Ascending aorta (tissue), 2 donors: ENCODE measurements at regions not wholly inside any gene's neighbourhood (a gene's known extent, or its start where the extent isn't known, plus 50 kb on each side); places are given as distances from the start of the nearest gene placed in this dataset.

Experiments
- DNase-seq, 2 donors: peaks; one replicate each; pipeline ENCODE4 v3.0.0-alpha.2; 2019; ENCODE audit warnings: low spot score in 2 of 2
- H3K27ac ChIP-seq, 2 donors: fragments of 200-600 bp; sonication (generic); one replicate each; pipeline ENCODE4 v1.5.1; 2016 to 2017; ENCODE audit warnings: mild to moderate bottlenecking in 1 of 2
- H3K27me3 ChIP-seq: fragments of 200-600 bp; sonication (generic); one replicate; pipeline ENCODE4 v1.5.1; 2017
- H3K36me3 ChIP-seq, 2 donors: fragments of 200-600 bp; sonication (generic); one replicate each; pipeline ENCODE4 v1.5.1; 2016
- H3K4me1 ChIP-seq, 2 donors: fragments of 200-600 bp; sonication (generic); one replicate each; pipeline ENCODE4 v1.5.1; 2016 to 2017; ENCODE audit warnings: mild to moderate bottlenecking in 1 of 2
- H3K4me3 ChIP-seq, 2 donors: fragments of 200-600 bp; sonication (generic); one replicate each; pipeline ENCODE4 v1.5.1; 2016 to 2017; ENCODE audit warnings: mild to moderate bottlenecking in 1 of 2
- H3K9me3 ChIP-seq, 2 donors: fragments of 200-600 bp; sonication (generic); one replicate each; pipeline ENCODE4 v1.5.1; 2016
- intact Hi-C: fragments of 100-400 bp; cut with DNase I; formaldehyde crosslinking; loops from one replicate; pipeline ENCODE4 v1.15.1; 2023
- TF ChIP-seq, protein P1 (sequence below), 3 experiments: fragments of 200-600 bp in 2 of 3; fragments of 450-650 bp in 1 of 3; sonication (generic) in 2 of 3; IDR thresholded peaks; one replicate each; pipeline ENCODE4 v1.5.1; 2016 to 2019; ENCODE audit warnings: antibody characterized with exemption in 3 of 3, mild to moderate bottlenecking in 1 of 3, moderate library complexity in 1 of 3

DNA sequence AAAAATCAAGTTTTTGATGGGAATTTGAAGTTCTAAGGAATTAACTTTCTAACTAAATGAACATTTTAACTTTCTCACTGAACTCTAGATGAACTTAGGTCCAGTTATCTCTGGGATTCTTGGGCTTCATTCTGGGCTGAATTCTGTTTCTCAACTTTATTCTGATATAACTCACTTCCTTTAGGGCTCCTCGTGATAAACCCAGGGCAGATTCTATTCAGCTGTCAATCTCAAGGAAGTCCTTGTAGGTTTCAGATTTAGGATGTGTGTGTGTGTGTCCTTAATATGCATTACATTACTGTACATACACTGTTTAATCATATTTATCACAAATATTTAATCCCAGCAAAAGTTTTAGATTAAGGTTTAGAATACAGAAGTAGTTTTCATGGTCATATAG lies 344.3 kb downstream of the GATA3 start:
- Histone ChIP-seq H3K4me3 (no peak overlapping the region), H3K27ac (no peak overlapping the region), H3K4me1 (no peaks in the 10 kb centered on the region), H3K27me3 (no peaks in the 10 kb centered on the region), H3K9me3 (no peaks in the 10 kb centered on the region), H3K36me3 (no peaks in the 10 kb centered on the region)
- TF ChIP-seq, protein P1, sequence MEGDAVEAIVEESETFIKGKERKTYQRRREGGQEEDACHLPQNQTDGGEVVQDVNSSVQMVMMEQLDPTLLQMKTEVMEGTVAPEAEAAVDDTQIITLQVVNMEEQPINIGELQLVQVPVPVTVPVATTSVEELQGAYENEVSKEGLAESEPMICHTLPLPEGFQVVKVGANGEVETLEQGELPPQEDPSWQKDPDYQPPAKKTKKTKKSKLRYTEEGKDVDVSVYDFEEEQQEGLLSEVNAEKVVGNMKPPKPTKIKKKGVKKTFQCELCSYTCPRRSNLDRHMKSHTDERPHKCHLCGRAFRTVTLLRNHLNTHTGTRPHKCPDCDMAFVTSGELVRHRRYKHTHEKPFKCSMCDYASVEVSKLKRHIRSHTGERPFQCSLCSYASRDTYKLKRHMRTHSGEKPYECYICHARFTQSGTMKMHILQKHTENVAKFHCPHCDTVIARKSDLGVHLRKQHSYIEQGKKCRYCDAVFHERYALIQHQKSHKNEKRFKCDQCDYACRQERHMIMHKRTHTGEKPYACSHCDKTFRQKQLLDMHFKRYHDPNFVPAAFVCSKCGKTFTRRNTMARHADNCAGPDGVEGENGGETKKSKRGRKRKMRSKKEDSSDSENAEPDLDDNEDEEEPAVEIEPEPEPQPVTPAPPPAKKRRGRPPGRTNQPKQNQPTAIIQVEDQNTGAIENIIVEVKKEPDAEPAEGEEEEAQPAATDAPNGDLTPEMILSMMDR (IDR thresholded peaks at IDR 0.05): no peak
- DNase-seq: no peak
- intact Hi-C loops: no loop called here

DNA sequence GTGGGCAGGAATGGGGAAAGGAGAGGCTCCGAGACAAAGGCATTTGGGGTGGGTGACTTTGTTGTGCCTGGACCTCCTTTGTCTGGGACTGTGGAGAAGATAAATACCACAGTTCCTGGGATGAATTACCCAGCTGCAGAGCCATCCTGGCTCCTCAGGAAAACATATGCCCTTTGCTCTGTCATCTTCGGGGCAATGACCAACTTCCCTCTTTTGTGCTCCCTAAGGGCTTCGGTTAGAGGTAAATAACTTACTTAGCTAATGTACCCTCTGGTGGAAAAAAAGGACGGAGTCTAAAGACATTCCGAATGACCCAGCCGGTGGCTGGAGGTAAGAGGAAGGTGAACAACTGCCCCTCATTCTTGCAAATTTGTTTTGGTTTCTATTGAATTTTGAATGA lies 345.7 kb downstream of the GATA3 start:
- TF ChIP-seq, protein P1 (IDR thresholded peaks at IDR 0.05): no peak
- intact Hi-C loops: no loop called here
- no peaks in the 10 kb centered on the region for H3K36me3 ChIP-seq
- H3K4me3 ChIP-seq: no peak overlapping the region
- H3K27ac ChIP-seq: no peak overlapping the region
- H3K4me1 ChIP-seq: no peaks in the 10 kb centered on the region
- no peaks in the 10 kb centered on the region for H3K27me3 ChIP-seq
- no peaks in the 10 kb centered on the region for H3K9me3 ChIP-seq
- no peak for DNase-seq

DNA sequence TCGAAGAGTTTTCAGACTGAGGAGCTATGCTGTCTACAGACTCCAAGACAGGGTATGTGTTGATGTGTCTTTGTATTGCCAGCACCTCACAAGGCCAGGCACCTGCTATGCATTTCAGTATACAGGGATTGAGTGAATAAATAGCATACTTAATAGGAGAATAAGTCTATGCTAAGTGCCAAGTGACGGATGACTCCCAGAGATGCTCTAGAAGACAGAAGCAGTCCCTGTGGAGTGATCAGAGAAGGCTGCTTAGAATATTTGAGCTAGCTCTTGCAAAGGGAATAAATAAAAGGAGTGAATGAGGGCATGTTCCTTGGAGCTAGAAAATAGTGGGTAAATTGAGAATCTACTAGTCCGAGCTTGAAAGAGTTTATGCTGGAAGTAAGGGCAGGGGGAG lies 346.4 kb downstream of the GATA3 start:
- Histone ChIP-seq H3K4me3 (no peak overlapping the region), H3K4me1 (no peaks in the 10 kb centered on the region), H3K36me3 (no peaks in the 10 kb centered on the region), H3K27me3 (no peaks in the 10 kb centered on the region), H3K9me3 (no peaks in the 10 kb centered on the region), H3K27ac (no peak overlapping the region)
- intact Hi-C loops: no loop called here
- no peak for DNase-seq
- TF ChIP-seq, protein P1 (IDR thresholded peaks at IDR 0.05): no peak

DNA sequence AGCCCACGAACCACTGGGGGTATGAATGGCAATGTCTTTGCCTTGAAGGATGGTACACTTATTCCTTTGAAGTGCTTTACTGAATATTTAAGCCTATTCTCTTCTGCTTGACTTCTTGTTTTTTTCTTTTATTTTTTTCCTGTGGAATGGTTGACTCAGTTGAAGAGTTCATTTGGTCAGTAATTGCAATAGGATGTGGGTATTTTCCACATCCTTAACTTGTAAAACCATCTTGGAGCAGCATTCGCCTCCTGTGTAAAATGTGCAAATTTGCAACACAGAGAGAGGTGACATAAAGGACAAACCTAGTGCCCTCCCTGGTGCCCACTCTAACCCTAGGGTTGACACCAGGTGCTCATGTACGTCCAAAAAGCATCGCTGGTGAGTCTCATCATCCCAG lies 347.0 kb downstream of the GATA3 start:
- H3K4me1 ChIP-seq: no peaks in the 10 kb centered on the region
- no peak overlapping the region for H3K4me3 ChIP-seq
- no peak overlapping the region for H3K27ac ChIP-seq
- TF ChIP-seq, protein P1 (IDR thresholded peaks at IDR 0.05): no peak
- intact Hi-C loops: no loop called here
- DNase-seq: no peak
- H3K27me3 ChIP-seq: no peaks in the 10 kb centered on the region
- no peaks in the 10 kb centered on the region for H3K36me3 ChIP-seq
- no peaks in the 10 kb centered on the region for H3K9me3 ChIP-seq

DNA sequence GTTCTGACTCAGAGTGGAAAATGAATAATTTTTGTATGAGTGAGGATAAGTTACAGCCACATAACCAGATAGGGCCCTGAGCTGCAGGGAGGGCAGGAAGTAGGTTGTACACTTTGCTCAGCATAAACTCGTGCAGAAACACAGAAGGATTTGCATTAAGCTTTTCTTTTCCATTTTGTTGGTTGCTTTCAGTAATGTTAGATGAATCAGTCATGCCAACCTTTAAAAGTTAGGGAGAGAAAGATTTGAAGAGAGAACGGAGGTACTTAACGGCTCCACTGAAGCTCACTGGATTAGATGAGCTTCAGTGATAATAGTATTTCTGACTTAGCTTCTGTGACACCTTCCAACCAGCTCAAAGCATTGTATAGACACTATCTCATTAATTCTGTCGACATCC lies 348.1 kb downstream of the GATA3 start:
- Histone ChIP-seq H3K36me3 (no peaks in the 10 kb centered on the region), H3K4me1 (no peaks in the 10 kb centered on the region), H3K27ac (no peak overlapping the region), H3K27me3 (no peaks in the 10 kb centered on the region), H3K9me3 (no peaks in the 10 kb centered on the region), H3K4me3 (no peak overlapping the region)
- TF ChIP-seq, protein P1 (IDR thresholded peaks at IDR 0.05): no peak
- DNase-seq: no peak
- intact Hi-C loops: no loop called here

DNA sequence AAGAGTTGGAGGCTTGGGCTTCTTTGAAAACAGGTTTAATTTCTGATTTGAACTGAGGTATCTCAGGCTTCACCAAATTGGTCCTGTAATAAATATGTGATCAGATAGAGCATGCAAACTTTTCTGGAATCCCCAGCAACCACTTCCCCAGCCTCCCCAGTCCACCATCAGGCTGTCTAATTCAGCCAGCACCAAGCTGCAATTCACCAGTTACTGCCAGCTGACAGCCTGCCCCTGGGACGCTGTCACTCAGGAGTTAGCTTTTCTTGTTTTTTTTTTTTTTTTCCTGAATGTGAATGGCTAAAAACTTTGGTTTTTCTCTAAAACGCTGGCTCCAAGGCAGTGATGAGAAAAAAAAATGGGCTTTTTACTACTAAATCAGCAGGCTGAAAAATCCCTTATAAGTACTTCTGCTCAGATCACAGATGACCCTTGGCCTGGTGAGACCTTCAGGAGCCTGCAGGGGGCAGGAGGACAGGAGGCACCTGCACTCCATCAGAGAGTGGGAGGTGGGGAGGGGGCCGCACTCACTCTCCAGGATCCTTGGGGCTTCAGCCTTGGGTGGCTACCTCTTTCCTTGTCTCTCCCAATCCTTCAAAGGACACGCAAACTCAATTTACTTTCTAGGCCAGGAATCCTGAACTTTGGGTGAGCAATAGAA lies 349.4 kb downstream of the GATA3 start:
- Histone ChIP-seq H3K27me3 (no peaks in the 10 kb centered on the region), H3K27ac (no peak overlapping the region), H3K9me3 (no peaks in the 10 kb centered on the region), H3K4me1 (no peaks in the 10 kb centered on the region), H3K36me3 (no peaks in the 10 kb centered on the region), H3K4me3 (no peak overlapping the region)
- intact Hi-C loops: no loop called here
- TF ChIP-seq, protein P1 (IDR thresholded peaks at IDR 0.05): no peak
- DNase-seq: no peak
